ENCODE measurements at regions not wholly inside any gene's neighbourhood (a gene's known extent, or its start where the extent isn't known, plus 50 kb on each side); places are given as distances from the start of the nearest gene placed in this dataset.
A peak's percentile ranks its signal among the peaks of the same experiment; 100 is the strongest.

DNA sequence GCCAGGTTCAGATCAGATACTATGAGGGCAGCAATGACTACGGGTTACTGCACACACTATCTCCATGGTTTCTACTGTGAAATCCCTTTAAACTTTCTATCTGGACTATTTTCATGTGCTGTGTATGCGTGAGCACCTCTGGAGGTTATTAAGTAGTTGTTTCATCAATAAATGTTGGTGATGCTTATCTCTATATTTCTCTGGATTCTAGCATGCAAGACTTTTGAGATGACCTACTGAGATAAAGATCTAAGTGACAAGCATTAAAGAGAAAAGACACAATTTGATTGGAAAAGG, 194.0 kb downstream of the NRIP1 start:
- TF ChIP-seq, protein P1, sequence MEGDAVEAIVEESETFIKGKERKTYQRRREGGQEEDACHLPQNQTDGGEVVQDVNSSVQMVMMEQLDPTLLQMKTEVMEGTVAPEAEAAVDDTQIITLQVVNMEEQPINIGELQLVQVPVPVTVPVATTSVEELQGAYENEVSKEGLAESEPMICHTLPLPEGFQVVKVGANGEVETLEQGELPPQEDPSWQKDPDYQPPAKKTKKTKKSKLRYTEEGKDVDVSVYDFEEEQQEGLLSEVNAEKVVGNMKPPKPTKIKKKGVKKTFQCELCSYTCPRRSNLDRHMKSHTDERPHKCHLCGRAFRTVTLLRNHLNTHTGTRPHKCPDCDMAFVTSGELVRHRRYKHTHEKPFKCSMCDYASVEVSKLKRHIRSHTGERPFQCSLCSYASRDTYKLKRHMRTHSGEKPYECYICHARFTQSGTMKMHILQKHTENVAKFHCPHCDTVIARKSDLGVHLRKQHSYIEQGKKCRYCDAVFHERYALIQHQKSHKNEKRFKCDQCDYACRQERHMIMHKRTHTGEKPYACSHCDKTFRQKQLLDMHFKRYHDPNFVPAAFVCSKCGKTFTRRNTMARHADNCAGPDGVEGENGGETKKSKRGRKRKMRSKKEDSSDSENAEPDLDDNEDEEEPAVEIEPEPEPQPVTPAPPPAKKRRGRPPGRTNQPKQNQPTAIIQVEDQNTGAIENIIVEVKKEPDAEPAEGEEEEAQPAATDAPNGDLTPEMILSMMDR (IDR thresholded peaks at IDR 0.05), result no peak
- TF ChIP-seq POLR2AphosphoS5 (IDR thresholded peaks at IDR 0.05; ENCODE audit: insufficient read depth in 1 of 2, low read depth in 1 of 2) (no peak), POLR2A (IDR thresholded peaks at IDR 0.05) (no peak)
- Histone ChIP-seq H3K9me3 (no peaks in the 10 kb centered on the region), H3K27ac (no peak overlapping the region), H3K4me3 (no peak overlapping the region), H3K36me3 (no peaks in the 10 kb centered on the region), H3K27me3 (no peaks in the 10 kb centered on the region), H3K4me1 (peaks cover 40% of the 10 kb centered on the region)
- intact Hi-C loops (cut with DNase I), result loop anchor here (10.0 kb wide), 1 partner anchor 194 kb away; the partner anchor contains the start of gene NRIP1
- no peak for DNase-seq (ENCODE audit: extremely low spot score in 2 of 2)

DNA sequence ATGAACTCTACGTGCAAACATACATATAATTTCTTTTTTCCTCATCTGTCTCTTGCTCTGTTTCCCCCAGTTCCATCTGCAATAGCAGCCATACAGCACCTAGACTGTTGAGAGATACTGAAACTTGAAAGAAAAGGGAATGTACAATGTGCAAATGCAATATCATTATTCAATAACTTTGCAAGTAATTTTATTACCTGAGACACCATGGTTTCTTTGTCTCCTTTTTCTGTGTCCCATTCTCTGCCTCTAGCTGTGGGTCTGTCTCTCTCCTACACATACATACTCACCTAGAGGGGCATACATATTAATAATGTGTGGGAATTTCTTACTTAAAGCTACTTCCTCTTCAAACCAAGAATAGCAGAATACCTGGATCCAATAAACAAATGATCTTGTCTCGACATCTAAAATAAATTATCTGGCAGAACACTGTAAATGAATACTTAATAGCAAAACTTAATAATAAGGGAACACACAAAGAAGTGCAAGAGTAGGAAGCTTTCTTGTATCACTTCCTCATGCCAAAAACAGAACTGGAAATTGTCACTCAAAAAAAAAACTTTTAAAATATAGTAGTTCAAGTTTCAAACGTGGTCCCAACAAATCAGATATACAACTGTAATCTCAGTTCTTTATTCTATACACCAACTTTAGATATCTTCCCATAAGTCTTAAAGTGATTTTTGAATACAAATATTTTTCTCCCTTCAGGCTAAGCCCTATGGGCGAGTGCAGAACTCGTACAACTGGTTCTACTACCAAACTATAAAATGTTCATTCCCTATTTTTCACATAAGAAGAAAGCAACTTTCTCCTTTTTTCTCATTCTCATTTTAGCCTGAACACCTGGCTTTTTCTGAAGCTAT, 194.6 kb downstream of the NRIP1 start:
- no peaks in the 10 kb centered on the region for H3K27me3 ChIP-seq
- no peak overlapping the region for H3K4me3 ChIP-seq
- DNase-seq (ENCODE audit: extremely low spot score in 2 of 2), result no peak
- TF ChIP-seq POLR2AphosphoS5 (IDR thresholded peaks at IDR 0.05; ENCODE audit: insufficient read depth in 1 of 2, low read depth in 1 of 2), result no peak
- no peak for TF ChIP-seq POLR2A (IDR thresholded peaks at IDR 0.05)
- TF ChIP-seq, protein P1 (IDR thresholded peaks at IDR 0.05), result no peak
- no peaks in the 10 kb centered on the region for H3K9me3 ChIP-seq
- peaks cover 39% of the 10 kb centered on the region for H3K4me1 ChIP-seq
- H3K27ac ChIP-seq, result no peak overlapping the region
- intact Hi-C loops (cut with DNase I), result loop anchor here (10.0 kb wide), 1 partner anchor 195 kb away; the partner anchor contains the start of gene NRIP1
- H3K36me3 ChIP-seq, result no peaks in the 10 kb centered on the region

DNA sequence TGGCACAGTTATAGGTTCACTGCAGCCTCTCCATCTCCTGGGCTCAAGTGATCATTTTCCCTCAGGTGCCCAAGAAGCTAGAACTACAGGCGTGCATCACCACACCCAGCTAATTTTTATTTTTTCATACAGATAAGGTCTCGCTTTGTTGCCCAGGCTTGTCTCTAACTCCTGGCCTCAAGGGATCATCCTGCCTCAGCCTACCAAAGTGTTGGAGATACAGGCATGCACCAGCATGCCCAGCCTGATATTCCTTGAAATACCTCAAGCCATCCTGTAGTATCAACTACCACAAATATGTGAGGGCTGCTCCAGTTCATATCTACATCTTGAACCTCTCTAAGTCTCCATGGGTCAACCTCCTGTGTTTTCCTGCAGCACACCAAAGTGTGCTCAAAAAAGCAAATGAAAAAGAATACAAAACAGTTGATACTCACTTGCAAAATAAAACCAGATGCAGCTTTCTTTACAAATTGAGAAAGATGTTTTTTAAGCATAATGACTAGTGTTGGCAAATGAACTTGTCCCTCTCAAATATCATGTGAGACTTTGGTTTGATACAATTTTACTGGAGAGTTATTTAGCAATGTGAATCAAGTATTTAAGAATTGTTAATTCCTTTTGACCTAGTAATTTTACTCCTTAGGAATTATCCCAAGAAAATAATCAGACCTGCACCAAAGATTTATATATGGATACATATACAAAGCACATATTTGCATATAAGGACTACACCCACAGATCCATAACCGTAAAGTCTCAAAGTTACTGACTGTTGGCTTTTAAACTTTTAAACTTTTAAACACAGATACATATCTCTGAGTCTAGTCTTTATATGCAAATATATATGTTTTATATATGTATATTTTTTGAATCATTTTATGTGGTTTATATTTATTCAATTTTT, 197.7 kb downstream of the NRIP1 start:
- Histone ChIP-seq H3K4me1 (peaks cover 58% of the 10 kb centered on the region), H3K36me3 (no peaks in the 10 kb centered on the region), H3K27ac (peak overlapping the region; percentile 34), H3K4me3 (no peak overlapping the region), H3K27me3 (no peaks in the 10 kb centered on the region), H3K9me3 (no peaks in the 10 kb centered on the region)
- intact Hi-C loops (cut with DNase I), result no loop called here
- DNase-seq (ENCODE audit: extremely low spot score in 2 of 2), result no peak
- TF ChIP-seq POLR2A (IDR thresholded peaks at IDR 0.05) (no peak), POLR2AphosphoS5 (IDR thresholded peaks at IDR 0.05; ENCODE audit: insufficient read depth in 1 of 2, low read depth in 1 of 2) (no peak)
- TF ChIP-seq, protein P1 (IDR thresholded peaks at IDR 0.05), result no peak

DNA sequence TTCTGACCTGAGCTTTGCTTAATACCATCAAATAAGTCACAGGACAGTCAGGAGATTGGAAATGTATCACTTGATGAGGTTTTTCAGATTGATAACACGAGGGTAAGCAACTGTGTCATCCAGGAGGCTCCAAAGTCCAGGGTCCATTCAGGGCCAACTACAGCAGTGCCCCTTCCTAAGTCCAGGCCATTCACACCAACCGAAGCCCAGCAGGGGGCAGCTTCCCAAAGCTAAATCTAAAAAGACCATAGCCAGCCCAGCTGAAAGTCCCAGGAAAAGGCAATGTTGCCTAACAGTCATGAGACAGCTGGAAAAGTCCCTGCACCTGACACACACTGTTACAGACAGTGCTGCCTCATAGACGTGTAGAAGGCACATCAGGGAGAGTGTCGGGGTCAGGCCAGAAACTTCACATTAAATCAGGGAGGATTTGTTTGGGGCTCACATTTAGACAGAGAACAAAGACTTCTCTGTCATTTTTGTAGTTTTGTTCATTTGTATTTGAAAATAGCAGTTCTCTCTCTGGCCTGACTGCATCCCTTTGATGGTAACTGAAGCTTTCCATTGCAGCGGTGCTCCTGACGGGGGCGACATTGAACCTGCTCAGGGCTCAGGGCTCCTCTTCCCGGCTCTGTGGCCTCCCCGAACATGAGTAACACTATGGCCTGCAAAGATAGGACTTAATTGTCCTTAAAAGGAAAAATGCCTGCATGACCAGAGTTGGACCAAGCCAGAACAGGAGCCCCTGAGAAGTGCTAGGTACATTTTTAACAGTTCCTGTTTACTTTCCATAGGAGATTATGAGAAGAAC, 200.4 kb downstream of the NRIP1 start:
- TF ChIP-seq, protein P1 (IDR thresholded peaks at IDR 0.05), result peak in 2 of 3 experiments; percentile 11 to 53
- no peak for TF ChIP-seq POLR2AphosphoS5 (IDR thresholded peaks at IDR 0.05; ENCODE audit: insufficient read depth in 1 of 2, low read depth in 1 of 2)
- Histone ChIP-seq H3K4me1 (peaks cover 58% of the 10 kb centered on the region), H3K9me3 (no peaks in the 10 kb centered on the region), H3K27me3 (no peaks in the 10 kb centered on the region), H3K27ac (peak overlapping the region; percentile 56), H3K36me3 (no peaks in the 10 kb centered on the region), H3K4me3 (no peak overlapping the region)
- intact Hi-C loops (cut with DNase I), result no loop called here
- no peak for DNase-seq (ENCODE audit: extremely low spot score in 2 of 2)
